ENCODE measurements at regions not wholly inside any gene's neighbourhood (a gene's known extent, or its start where the extent isn't known, plus 50 kb on each side); places are given as distances from the start of the nearest gene placed in this dataset.

- no peaks in the 10 kb centered on the region for H3K4me1 ChIP-seq
- peak; percentile 51 to 53 for TF ChIP-seq CTCF (IDR thresholded peaks at IDR 0.05)
- H3K27ac ChIP-seq: no peak overlapping the region
- intact Hi-C loops (cut with DNase I; ENCODE audit: low total_unique reads): loop anchor here (10.0 kb wide), 1 partner anchor 463 kb away; no protein-coding TSS in a partner anchor
- H3K27me3 ChIP-seq: no peaks in the 10 kb centered on the region
- DNase-seq: no peak
- no peak overlapping the region for H3K4me3 ChIP-seq
- H3K36me3 ChIP-seq: no peaks in the 10 kb centered on the region
- peaks cover 0 to 9% (median 0%) of the 10 kb centered on the region in 3 donors for H3K9me3 ChIP-seq
These were observed 264.3 kb upstream of the RIMS1 start for GRCh38 chr6:71621918-71622519.

DNA sequence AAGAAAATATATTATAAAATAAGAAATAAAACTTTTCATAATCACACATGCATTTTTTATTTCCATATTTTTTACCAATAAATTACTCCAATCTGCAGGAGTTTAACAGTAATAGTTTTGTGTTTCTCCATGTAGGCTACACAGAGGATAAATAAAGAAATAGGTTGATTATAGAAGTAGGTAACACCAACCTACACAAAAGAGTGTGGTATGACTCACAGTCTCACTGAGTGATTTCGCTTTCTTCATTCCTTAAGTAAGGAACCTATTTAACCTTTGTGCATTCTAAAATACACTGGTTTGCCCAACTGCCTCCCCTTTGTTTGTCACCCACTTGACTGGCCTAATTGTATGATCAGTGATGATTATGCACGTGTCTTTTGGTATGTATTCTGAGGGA lies 244.2 kb upstream of the RIMS1 start:
- Histone ChIP-seq H3K36me3 (no peaks in the 10 kb centered on the region), H3K4me3 (no peak overlapping the region), H3K27ac (no peak overlapping the region), H3K9me3 (no peaks in the 10 kb centered on the region), H3K27me3 (no peaks in the 10 kb centered on the region), H3K4me1 (no peaks in the 10 kb centered on the region)
- intact Hi-C loops (cut with DNase I; ENCODE audit: low total_unique reads): no loop called here
- TF ChIP-seq CTCF (IDR thresholded peaks at IDR 0.05): no peak
- no peak for DNase-seq

GRCh38 chr6:71642793-71643192 lies 243.6 kb upstream of the RIMS1 start:
- peaks cover 0 to 4% (median 0%) of the 10 kb centered on the region in 3 donors for H3K9me3 ChIP-seq
- H3K4me1 ChIP-seq: no peaks in the 10 kb centered on the region
- intact Hi-C loops (cut with DNase I; ENCODE audit: low total_unique reads): no loop called here
- no peak for TF ChIP-seq CTCF (IDR thresholded peaks at IDR 0.05)
- no peaks in the 10 kb centered on the region for H3K27me3 ChIP-seq
- H3K4me3 ChIP-seq: no peak overlapping the region
- no peak for DNase-seq
- H3K27ac ChIP-seq: no peak overlapping the region
- H3K36me3 ChIP-seq: no peaks in the 10 kb centered on the region

DNA sequence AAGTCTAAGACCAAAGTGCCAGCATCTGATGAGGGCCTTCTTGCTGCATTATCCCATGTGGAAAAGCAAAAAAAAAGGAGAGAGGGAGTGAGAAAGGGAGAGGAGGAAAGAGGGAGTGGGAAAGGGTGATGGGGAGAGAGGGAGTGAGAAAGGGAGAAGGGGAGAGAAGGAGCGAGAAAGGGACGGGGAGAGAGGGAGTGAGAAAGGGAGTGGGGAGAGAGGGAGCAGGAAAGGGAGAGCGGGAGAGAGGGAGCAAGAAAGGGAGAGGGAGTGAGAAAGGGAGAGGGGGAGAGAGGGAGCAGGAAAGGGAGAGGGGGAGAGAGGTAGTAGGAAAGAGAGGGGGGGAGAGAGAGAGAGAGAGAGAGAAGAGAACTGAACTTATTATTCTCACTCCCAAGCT lies 241.1 kb upstream of the RIMS1 start:
- no peaks in the 10 kb centered on the region for H3K36me3 ChIP-seq
- no peak for TF ChIP-seq CTCF (IDR thresholded peaks at IDR 0.05)
- H3K27ac ChIP-seq: no peak overlapping the region
- H3K4me3 ChIP-seq: no peak overlapping the region
- no peaks in the 10 kb centered on the region for H3K27me3 ChIP-seq
- intact Hi-C loops (cut with DNase I; ENCODE audit: low total_unique reads): no loop called here
- DNase-seq: no peak
- H3K4me1 ChIP-seq: no peaks in the 10 kb centered on the region
- peaks cover 0 to 6% (median 0%) of the 10 kb centered on the region in 3 donors for H3K9me3 ChIP-seq

- Histone ChIP-seq H3K4me1 (no peaks in the 10 kb centered on the region), H3K27me3 (no peaks in the 10 kb centered on the region), H3K9me3 (peaks cover 0 to 6% (median 0%) of the 10 kb centered on the region in 3 donors), H3K4me3 (no peak overlapping the region), H3K27ac (no peak overlapping the region), H3K36me3 (no peaks in the 10 kb centered on the region)
- intact Hi-C loops (cut with DNase I; ENCODE audit: low total_unique reads): no loop called here
- no peak for DNase-seq
- no peak for TF ChIP-seq CTCF (IDR thresholded peaks at IDR 0.05)
These were observed 236.4 kb upstream of the RIMS1 start for GRCh38 chr6:71649915-71650314.

DNA sequence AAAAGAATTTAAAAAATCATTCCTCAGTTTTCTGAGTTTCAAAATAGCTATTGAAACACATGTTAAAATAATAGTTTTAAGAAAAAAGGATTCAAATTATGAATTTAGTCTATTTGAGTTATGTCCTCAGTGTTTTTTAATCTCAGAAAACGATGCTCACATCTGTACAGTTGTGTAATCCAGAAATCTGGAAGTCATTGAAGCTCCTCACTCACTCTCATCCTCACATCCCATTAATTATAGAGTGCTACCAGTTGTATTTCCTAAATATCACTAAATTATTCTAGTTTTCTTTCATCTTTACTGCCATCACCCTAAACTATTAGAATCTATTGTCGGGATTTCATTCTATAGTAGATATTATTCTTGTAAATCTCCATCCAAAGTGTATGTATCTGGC lies 234.7 kb upstream of the RIMS1 start:
- intact Hi-C loops (cut with DNase I; ENCODE audit: low total_unique reads): no loop called here
- Histone ChIP-seq H3K9me3 (peaks cover 0 to 6% (median 0%) of the 10 kb centered on the region in 3 donors), H3K27me3 (no peaks in the 10 kb centered on the region), H3K4me1 (peaks cover 0 to 10% (median 0%) of the 10 kb centered on the region in 4 donors), H3K27ac (no peak overlapping the region), H3K36me3 (no peaks in the 10 kb centered on the region), H3K4me3 (no peak overlapping the region)
- DNase-seq: no peak
- TF ChIP-seq CTCF (IDR thresholded peaks at IDR 0.05): no peak

All from tibial artery (tissue), 4 donors.